HAP-1 (cell line): ENCODE measurements at regions not wholly inside any gene's neighbourhood (a gene's known extent, or its start where the extent isn't known, plus 50 kb on each side); places are given as distances from the start of the nearest gene placed in this dataset.

ENCODE experiments used
- DNase-seq, 2 experiments: peaks; one replicate each; pipeline ENCODE4 v3.0.0-alpha.2; 2016 to 2020; ENCODE audit warnings: low spot score in 2 of 2
- H3K27me3 ChIP-seq: fragments of 250-450 bp; sonication (Bioruptor Pico); 2 replicates; pipeline ENCODE4 v1.5.1; 2020; ENCODE audit warnings: low read depth, mild to moderate bottlenecking, moderate library complexity
- H3K36me3 ChIP-seq: fragments of 250-450 bp; sonication (Bioruptor Pico); replicated peaks from 2 replicates; pipeline ENCODE4 v1.5.1; 2020; ENCODE audit warnings: mild to moderate bottlenecking
- H3K4me1 ChIP-seq: fragments of 250-450 bp; sonication (Bioruptor Pico); 2 replicates; pipeline ENCODE4 v1.5.1; 2020; ENCODE audit warnings: mild to moderate bottlenecking
- H3K4me3 ChIP-seq: fragments of 250-450 bp; sonication (Bioruptor Pico); 2 replicates; pipeline ENCODE4 v1.5.1; 2020; ENCODE audit warnings: mild to moderate bottlenecking, moderate library complexity
- H3K9me3 ChIP-seq: fragments of 250-450 bp; sonication (Bioruptor Pico); 2 replicates; pipeline ENCODE4 v1.5.1; 2020; ENCODE audit warnings: mild to moderate bottlenecking, moderate library complexity
- in situ Hi-C: fragments of 300-500 bp; cut with MboI; formaldehyde crosslinking; loops from 3 replicates; pipeline ENCODE4 v1.14.3; 2020; ENCODE audit warnings: low sequenced_read_pairs, inconsistent platforms, mixed read lengths

DNA sequence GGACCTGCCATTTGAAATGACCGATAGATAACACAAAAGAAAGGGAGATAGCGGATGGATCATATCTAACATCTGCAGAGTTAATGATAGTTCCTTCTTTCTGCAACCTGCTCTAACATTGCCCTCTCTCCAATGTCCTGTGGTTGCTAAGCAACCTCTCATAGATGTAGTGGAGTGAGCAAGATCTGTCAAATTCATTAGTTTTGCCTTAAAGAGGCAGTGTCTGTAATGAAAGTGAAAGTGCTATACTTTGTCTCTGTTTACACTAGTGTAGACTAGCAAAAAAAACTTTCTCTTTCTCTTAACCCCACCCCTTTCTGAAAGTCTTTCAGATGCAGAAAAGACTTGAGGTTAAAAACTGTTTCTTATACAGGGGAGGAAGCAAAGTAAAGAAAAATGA lies 1196.9 kb downstream of the SORCS3 start:
- no peaks in the 10 kb centered on the region for H3K27me3 ChIP-seq
- DNase-seq: no peak
- in situ Hi-C loops: no loop called here
- H3K4me3 ChIP-seq: no peak overlapping the region
- no peaks in the 10 kb centered on the region for H3K36me3 ChIP-seq
- H3K9me3 ChIP-seq: no peaks in the 10 kb centered on the region
- H3K4me1 ChIP-seq: no peaks in the 10 kb centered on the region

DNA sequence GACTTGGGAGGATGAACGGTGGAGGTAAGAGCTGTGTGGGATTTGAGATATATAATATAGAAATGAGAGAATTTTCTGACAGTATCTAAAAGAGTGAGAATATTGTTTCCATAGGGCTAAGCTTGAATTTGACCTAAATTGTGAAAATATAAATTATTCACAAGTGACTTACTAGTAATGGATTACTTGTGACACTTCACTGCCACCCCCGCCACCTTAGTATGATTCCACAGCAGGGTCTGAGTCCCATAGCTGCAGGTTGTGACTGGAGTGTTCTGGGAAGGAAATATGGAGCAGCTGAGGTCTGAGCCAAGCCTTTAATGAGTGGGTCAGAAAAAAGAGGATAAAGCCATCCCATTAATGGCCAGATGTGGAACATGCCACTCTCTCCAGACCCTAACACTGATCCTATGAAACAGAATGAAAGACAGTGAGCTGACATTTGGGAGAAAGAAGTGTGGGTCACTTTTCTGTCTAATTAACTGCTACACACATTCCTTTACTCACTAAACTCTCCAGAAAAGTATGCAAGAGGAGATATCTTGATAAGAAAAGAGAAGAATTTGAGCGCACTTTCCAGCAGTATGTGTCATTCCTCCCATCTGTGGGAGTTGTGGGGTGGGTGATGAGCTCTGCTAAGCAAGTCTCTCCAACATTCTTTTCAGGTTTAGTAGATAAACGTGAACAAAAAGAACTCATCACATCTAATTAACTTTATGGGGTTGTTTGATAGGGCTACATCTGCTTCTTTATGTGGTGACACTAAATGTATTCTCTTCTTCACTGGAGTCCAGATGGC lies 1193.4 kb downstream of the SORCS3 start:
- Histone ChIP-seq H3K4me3 (no peak overlapping the region), H3K4me1 (no peaks in the 10 kb centered on the region), H3K27me3 (no peaks in the 10 kb centered on the region), H3K9me3 (no peaks in the 10 kb centered on the region), H3K36me3 (no peaks in the 10 kb centered on the region)
- in situ Hi-C loops: no loop called here
- no peak for DNase-seq

DNA sequence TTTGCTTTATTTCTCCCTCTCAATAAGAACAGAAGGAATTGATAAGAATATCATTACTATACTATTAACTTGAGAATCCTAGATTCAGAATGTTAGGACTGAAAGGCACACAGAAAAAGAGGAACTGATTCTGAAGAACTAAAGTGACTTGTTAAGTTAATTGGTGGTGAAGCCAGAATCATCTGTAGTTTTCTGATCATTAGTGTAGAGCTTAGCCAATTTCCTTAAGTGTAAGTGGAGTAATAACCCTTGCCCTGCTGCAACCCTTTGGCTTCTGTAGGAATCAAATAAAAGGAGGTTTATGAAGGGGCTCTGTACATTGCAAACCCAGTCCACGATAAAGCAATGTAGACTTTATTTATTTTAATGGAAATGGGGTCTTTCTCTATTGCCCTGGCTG lies 1186.0 kb downstream of the SORCS3 start:
- no peak overlapping the region for H3K4me3 ChIP-seq
- H3K4me1 ChIP-seq: no peaks in the 10 kb centered on the region
- DNase-seq: no peak
- H3K36me3 ChIP-seq: no peaks in the 10 kb centered on the region
- in situ Hi-C loops: no loop called here
- H3K9me3 ChIP-seq: no peaks in the 10 kb centered on the region
- H3K27me3 ChIP-seq: no peaks in the 10 kb centered on the region

DNA sequence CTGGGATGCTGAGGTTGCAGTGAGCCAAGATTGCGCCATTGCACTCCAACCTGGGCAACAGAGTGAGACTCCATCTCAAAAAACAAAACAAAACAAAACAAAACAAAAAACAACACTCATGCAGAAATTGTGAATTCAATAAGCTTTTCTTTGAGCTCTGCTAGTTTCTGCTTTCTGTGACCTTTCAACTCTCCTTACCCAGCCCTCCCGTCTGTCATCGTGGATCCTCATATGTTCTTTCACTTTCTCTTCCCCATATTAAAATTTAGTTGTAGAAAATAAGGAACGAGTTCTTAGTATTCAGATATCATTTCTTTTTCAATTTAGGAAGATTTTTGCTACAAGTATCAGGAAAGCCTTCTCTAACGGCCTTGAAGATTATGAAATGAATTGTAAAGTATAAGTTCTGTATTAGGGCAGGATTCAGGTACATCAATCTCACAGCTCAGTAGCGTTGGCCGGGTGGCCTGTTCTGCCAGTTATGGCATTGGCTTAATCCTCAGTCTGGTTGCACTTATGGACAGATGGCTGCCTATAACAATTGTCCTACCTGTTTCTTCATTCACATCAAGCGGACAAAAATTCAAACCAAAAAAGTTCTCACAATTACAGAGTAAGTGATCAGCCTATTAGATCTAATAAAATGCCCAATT lies 1167.0 kb downstream of the SORCS3 start:
- in situ Hi-C loops: no loop called here
- H3K36me3 ChIP-seq: no peaks in the 10 kb centered on the region
- H3K4me1 ChIP-seq: no peaks in the 10 kb centered on the region
- no peaks in the 10 kb centered on the region for H3K9me3 ChIP-seq
- no peaks in the 10 kb centered on the region for H3K27me3 ChIP-seq
- no peak overlapping the region for H3K4me3 ChIP-seq
- DNase-seq: no peak

DNA sequence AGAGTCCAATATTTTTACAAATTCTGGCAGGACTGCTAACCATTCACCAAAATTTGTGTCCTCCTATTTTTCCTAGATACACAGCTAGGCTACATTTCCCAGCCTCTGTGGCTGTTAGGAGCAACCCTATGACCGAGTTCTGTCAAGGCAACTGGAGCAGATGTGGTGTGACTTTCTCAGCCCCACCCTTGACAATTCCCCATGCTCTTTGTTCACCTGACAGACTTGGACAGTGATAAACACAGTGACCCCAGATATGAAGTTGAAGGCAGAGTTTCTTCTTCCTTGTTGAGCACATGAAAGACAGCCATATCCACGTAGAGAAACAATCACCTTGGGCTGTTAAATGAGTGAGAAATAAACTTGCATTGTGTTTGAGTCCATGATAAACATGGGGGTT lies 1162.1 kb downstream of the SORCS3 start:
- no peak overlapping the region for H3K4me3 ChIP-seq
- H3K4me1 ChIP-seq: no peaks in the 10 kb centered on the region
- in situ Hi-C loops: no loop called here
- H3K9me3 ChIP-seq: no peaks in the 10 kb centered on the region
- H3K27me3 ChIP-seq: no peaks in the 10 kb centered on the region
- H3K36me3 ChIP-seq: no peaks in the 10 kb centered on the region
- DNase-seq: no peak

DNA sequence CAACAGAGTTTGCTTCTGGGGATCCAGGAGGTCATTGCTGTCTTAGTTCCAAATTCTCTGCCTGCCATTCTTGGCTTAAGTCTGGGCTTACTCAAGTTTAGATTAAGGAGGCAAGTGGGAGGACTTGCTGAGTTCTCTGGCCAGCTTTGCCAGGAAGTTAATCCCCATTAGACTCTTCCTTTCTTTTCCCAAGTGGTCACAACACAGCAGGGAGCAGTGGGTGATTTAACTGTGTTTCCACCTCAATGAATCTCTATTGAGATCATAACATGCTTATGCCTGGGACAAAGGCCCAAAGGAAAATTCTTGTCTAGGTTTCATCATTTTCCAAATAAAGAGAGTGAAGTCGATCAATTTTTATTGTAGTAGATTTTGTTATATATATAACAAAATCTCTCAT lies 1159.6 kb downstream of the SORCS3 start:
- in situ Hi-C loops: no loop called here
- Histone ChIP-seq H3K27me3 (no peaks in the 10 kb centered on the region), H3K9me3 (no peaks in the 10 kb centered on the region), H3K4me3 (no peak overlapping the region), H3K4me1 (no peaks in the 10 kb centered on the region), H3K36me3 (no peaks in the 10 kb centered on the region)
- DNase-seq: no peak

DNA sequence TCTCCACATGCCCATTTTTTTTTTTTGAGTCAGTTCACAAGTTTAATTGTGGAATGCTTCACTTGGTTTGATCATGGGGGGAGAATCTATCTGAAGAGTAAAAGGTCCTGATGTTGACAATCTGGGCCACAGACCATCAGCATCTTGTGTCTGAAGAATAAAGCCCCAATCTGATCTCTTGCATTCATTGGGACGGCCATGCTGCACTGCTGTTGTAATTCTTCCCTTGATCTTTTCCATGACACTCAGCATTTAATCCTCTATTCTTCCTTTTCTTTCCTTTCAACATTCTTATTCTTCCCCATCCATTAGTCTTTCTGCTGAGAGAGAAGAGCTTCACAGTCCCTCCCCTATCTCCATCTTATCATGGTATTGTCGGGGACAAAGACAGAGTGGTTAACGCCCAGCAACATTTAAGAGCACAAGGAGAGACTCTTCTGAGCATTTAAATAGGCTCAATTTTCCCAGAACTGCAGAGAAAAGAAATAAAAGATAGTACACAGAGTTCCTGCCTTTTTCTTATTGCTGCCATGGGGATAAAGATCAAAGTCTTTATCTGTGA lies 1157.3 kb downstream of the SORCS3 start:
- DNase-seq: no peak
- in situ Hi-C loops: no loop called here
- H3K4me1 ChIP-seq: no peaks in the 10 kb centered on the region
- H3K27me3 ChIP-seq: no peaks in the 10 kb centered on the region
- no peak overlapping the region for H3K4me3 ChIP-seq
- no peaks in the 10 kb centered on the region for H3K9me3 ChIP-seq
- H3K36me3 ChIP-seq: no peaks in the 10 kb centered on the region

DNA sequence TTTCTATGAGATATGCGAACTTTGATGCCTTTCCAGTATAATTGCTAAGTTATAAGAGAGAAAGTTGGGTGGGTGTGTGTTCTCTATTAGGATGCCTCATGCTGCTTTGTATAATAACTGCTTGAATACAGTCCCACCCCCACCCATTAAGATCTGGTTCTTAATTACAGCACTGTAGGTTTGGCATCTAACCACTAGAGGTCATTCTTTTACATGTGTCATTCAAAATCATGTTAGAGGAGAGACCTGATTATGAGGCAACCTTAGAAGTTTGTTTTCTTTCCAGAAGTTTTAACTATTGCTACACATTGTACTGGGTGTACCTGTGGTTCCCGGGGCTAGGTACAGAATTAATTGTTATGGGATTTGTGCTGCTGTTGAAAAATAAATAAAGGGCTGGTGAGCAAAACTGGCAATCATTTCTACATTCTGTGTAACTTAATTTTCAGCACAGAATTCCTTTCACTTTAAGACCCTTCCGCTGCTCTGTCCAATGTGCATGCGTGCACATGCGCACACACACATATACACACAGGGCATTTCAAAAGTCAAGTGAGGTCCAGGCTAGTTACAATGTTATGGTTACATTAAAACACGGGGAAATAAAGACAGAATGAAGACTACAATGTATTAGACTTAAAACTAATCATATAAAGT lies 1156.3 kb downstream of the SORCS3 start:
- in situ Hi-C loops: no loop called here
- no peaks in the 10 kb centered on the region for H3K27me3 ChIP-seq
- H3K9me3 ChIP-seq: no peaks in the 10 kb centered on the region
- no peaks in the 10 kb centered on the region for H3K36me3 ChIP-seq
- H3K4me3 ChIP-seq: no peak overlapping the region
- DNase-seq: peak in 1 of 2 experiments; percentile 20
- no peaks in the 10 kb centered on the region for H3K4me1 ChIP-seq

DNA sequence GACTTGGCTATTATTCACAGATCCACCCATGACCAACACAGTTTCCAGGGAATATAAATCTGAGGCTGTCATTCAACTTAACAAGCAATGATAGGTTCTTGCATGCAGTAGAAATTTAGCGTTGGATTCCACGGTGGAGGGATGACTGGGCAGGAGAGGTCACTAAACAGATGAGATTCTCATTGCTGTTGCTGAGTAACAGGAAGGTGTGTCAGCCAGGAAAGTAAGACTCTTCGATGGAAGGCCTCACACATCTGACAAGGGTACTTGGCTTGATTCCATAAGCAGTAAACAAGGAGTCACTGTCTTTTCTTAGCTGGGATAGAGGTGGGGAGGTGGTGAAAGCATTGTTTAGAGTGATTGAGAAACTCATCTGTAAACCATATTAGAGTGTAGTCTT lies 1152.0 kb downstream of the SORCS3 start:
- Histone ChIP-seq H3K36me3 (no peaks in the 10 kb centered on the region), H3K9me3 (no peaks in the 10 kb centered on the region), H3K4me3 (no peak overlapping the region), H3K27me3 (no peaks in the 10 kb centered on the region), H3K4me1 (no peaks in the 10 kb centered on the region)
- no peak for DNase-seq
- in situ Hi-C loops: no loop called here

DNA sequence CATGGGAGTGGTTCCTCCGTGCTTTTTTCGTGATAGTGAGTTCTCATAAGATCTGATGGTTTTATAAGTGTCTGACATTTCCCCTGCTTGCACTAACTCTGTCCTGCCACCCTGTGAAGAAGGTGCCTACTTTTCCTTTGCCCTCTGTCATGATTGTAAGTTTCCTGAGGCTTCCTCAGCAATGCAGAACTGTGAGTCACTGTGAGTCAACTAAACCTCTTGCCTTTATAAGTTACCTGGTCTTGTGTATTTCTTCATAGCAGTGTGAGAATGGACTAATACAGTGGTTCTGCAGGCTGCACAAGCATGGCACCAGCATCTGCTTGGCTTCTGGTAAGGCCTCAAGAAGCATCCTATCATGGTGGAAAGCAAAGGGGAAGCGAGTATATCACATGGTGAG lies 1144.6 kb downstream of the SORCS3 start:
- H3K27me3 ChIP-seq: no peaks in the 10 kb centered on the region
- no peak for DNase-seq
- no peaks in the 10 kb centered on the region for H3K9me3 ChIP-seq
- H3K4me3 ChIP-seq: no peak overlapping the region
- no peaks in the 10 kb centered on the region for H3K36me3 ChIP-seq
- in situ Hi-C loops: no loop called here
- no peaks in the 10 kb centered on the region for H3K4me1 ChIP-seq

DNA sequence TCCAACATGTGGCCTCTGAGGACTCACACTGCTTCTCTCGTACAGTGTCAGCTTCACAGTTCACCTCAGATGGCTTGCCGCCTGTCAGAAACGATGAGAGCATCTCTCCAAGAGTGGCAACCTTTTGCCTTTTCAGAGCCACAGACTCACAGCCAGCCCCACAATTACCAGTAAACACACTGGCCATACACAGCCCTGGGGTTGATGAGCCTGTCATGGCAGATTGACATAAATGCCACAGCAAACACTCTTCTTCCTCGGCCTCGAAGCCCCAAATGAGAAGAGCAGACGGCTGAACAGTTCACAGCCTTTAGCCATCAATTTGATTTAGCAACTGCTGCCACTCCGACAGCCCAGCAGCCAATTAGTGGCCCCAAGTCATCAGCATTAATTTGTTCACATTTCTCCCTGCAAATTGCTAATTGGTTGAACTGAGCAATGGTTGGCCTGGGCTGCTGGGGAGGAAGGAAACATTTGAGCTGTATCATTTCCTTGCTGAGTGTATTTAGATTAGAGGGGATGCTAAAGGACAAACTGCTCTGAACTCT lies 1142.9 kb downstream of the SORCS3 start:
- in situ Hi-C loops: no loop called here
- H3K9me3 ChIP-seq: no peaks in the 10 kb centered on the region
- DNase-seq: no peak
- no peaks in the 10 kb centered on the region for H3K27me3 ChIP-seq
- H3K36me3 ChIP-seq: no peaks in the 10 kb centered on the region
- H3K4me1 ChIP-seq: no peaks in the 10 kb centered on the region
- H3K4me3 ChIP-seq: no peak overlapping the region

DNA sequence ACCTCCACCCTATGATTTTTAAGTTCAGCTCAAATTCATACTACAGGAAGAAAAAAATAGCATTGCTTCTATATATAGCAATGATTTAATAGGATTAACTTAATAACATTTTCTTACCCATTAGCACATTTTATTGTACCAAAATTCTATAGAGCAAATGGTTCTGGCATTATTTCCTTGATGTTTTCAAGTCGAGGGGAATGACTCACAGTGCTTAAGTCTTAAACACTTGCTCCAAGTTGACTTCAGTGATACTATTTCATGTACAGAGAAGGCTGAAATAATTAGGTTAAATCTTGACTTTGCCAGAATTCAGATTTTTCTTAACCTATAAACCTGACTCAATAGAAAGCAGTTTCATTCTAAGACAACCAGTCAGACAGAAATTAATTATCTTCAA lies 1133.8 kb downstream of the SORCS3 start:
- no peak for DNase-seq
- H3K4me3 ChIP-seq: no peak overlapping the region
- no peaks in the 10 kb centered on the region for H3K9me3 ChIP-seq
- in situ Hi-C loops: no loop called here
- H3K27me3 ChIP-seq: no peaks in the 10 kb centered on the region
- H3K4me1 ChIP-seq: no peaks in the 10 kb centered on the region
- H3K36me3 ChIP-seq: no peaks in the 10 kb centered on the region

DNA sequence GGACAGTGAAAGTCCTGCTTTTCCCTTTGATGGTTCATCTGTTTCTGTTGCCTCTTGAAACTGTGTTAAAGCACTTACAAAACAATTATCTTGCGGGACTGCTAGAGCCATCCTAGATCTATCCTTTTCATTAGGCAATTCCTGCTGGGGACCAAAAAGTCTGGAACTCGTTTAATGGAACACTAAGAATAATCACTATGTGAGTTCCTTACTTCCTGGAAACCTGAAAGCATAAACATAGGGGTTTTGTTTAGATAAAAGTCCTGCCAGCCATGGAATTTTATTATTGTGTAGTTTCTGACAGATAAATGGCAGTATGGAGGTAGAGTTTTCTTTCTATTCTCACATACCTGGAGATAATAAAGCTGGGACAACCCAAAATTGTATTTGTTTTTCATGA lies 1133.3 kb downstream of the SORCS3 start:
- H3K27me3 ChIP-seq: no peaks in the 10 kb centered on the region
- H3K36me3 ChIP-seq: no peaks in the 10 kb centered on the region
- no peaks in the 10 kb centered on the region for H3K4me1 ChIP-seq
- no peaks in the 10 kb centered on the region for H3K9me3 ChIP-seq
- in situ Hi-C loops: no loop called here
- DNase-seq: no peak
- no peak overlapping the region for H3K4me3 ChIP-seq
